GM23338 (cell line): ENCODE measurements at regions not wholly inside any gene's neighbourhood (a gene's known extent, or its start where the extent isn't known, plus 50 kb on each side); places are given as distances from the start of the nearest gene placed in this dataset.

ENCODE experiments used
- ATAC-seq: fragments of 200-7000 bp; cut with Tn5 transposase; 3 replicates; pipeline ENCODE4 v1.9.1; 2020
- DNase-seq: peaks from one replicate; pipeline ENCODE4 v3.0.0-alpha.2; 2015; ENCODE audit warnings: low spot score
- H2AFZ ChIP-seq: fragments of 200-600 bp; sonication (generic); 2 replicates; pipeline ENCODE4 v1.8.0; 2016; ENCODE audit warnings: antibody characterized with exemption, mild to moderate bottlenecking, moderate library complexity
- H3F3A ChIP-seq: fragments of 200-600 bp; sonication (generic); replicated peaks from 2 replicates; pipeline ENCODE4 v1.8.0; 2017; ENCODE audit warnings: antibody characterized with exemption, mixed run types, low read depth
- H3K27ac ChIP-seq: fragments of 200-600 bp; sonication (generic); 2 replicates; pipeline ENCODE4 v1.6.1; 2016; ENCODE audit warnings: low read depth
- H3K27me3 ChIP-seq: fragments of 200-600 bp; sonication (generic); 2 replicates; pipeline ENCODE4 v1.8.0; 2016; ENCODE audit warnings: mild to moderate bottlenecking, mixed run types, moderate library complexity; ENCODE audit not compliant: insufficient read depth
- H3K36me3 ChIP-seq: fragments of 200-600 bp; sonication (generic); 2 replicates; pipeline ENCODE4 v1.8.0; 2016; ENCODE audit warnings: mild to moderate bottlenecking; ENCODE audit not compliant: insufficient read depth
- H3K4me1 ChIP-seq: fragments of 200-600 bp; sonication (generic); 2 replicates; pipeline ENCODE4 v1.8.0; 2016; ENCODE audit warnings: mild to moderate bottlenecking, moderate library complexity; ENCODE audit not compliant: insufficient read depth
- H3K4me2 ChIP-seq: fragments of 200-600 bp; sonication (generic); 2 replicates; pipeline ENCODE4 v1.7.1; 2017; ENCODE audit warnings: mixed run types
- H3K4me3 ChIP-seq: fragments of 200-600 bp; sonication (generic); 2 replicates; pipeline ENCODE4 v1.6.1; 2016; ENCODE audit warnings: mixed run types
- H3K79me2 ChIP-seq: fragments of 200-600 bp; sonication (generic); replicated peaks from 2 replicates; pipeline ENCODE4 v1.8.0; 2017; ENCODE audit warnings: mild to moderate bottlenecking; ENCODE audit not compliant: insufficient read depth
- H3K9me2 ChIP-seq: fragments of 200-600 bp; sonication (generic); 2 replicates; pipeline ENCODE4 v1.8.0; 2017; ENCODE audit not compliant: insufficient read depth
- H4K20me1 ChIP-seq: fragments of 200-600 bp; sonication (generic); replicated peaks from 2 replicates; pipeline ENCODE4 v1.8.0; 2017; ENCODE audit warnings: mild to moderate bottlenecking; ENCODE audit not compliant: insufficient read depth
- H3K27ac Mint-ChIP-seq: 2 replicates; pipeline ENCODE4 v1.8.0; 2020; ENCODE audit warnings: inconsistent platforms, mild to moderate bottlenecking, moderate library complexity, mixed read lengths
- H3K27me3 Mint-ChIP-seq: 3 replicates; pipeline ENCODE4 v1.8.0; 2022; ENCODE audit warnings: low read depth, mild to moderate bottlenecking, moderate library complexity, mixed read lengths, inconsistent platforms; ENCODE audit not compliant: insufficient read depth, poor library complexity
- H3K36me3 Mint-ChIP-seq: 3 replicates; pipeline ENCODE4 v1.8.0; 2021; ENCODE audit warnings: low read depth, mild to moderate bottlenecking, inconsistent platforms, moderate library complexity, mixed read lengths
- H3K4me1 Mint-ChIP-seq: 3 replicates; pipeline ENCODE4 v1.8.0; 2020; ENCODE audit warnings: mild to moderate bottlenecking, inconsistent platforms, mixed read lengths
- H3K4me3 Mint-ChIP-seq: 3 replicates; pipeline ENCODE4 v1.8.0; 2021; ENCODE audit warnings: moderate library complexity, mild to moderate bottlenecking, inconsistent platforms, mixed read lengths
- H3K9me3 Mint-ChIP-seq: 3 replicates; pipeline ENCODE4 v1.8.0; 2020; ENCODE audit warnings: moderate library complexity, mild to moderate bottlenecking, inconsistent platforms, mixed read lengths
- CREB1 ChIP-seq: fragments of 250-450 bp; sonication (Bioruptor Pico); IDR thresholded peaks from 2 replicates; pipeline ENCODE4 v1.5.0; 2020; ENCODE audit warnings: low read depth, mild to moderate bottlenecking, moderate library complexity
- EZH2 ChIP-seq: fragments of 200-600 bp; sonication (generic); IDR thresholded peaks from one replicate; pipeline ENCODE4 v1.8.0; 2017; ENCODE audit warnings: antibody characterized with exemption, mild to moderate bottlenecking, low read depth; ENCODE audit not compliant: unreplicated experiment
- EZH2phosphoT487 ChIP-seq: fragments of 200-600 bp; sonication (generic); IDR thresholded peaks from one replicate; pipeline ENCODE4 v1.8.1; 2018; ENCODE audit warnings: antibody characterized with exemption; ENCODE audit not compliant: unreplicated experiment
- JUNB ChIP-seq: IDR thresholded peaks from one replicate; pipeline ENCODE4 v1.6.1; 2016; ENCODE audit warnings: antibody characterized with exemption; ENCODE audit not compliant: unreplicated experiment
- NANOG ChIP-seq: IDR thresholded peaks from 2 replicates; pipeline ENCODE4 v1.6.1; 2016; ENCODE audit warnings: antibody characterized with exemption, borderline replicate concordance
- POLR2AphosphoS5 ChIP-seq: IDR thresholded peaks from 2 replicates; pipeline ENCODE4 v1.6.1; 2016; ENCODE audit warnings: antibody characterized with exemption, low read depth
- STAT1 ChIP-seq: IDR thresholded peaks from one replicate; pipeline ENCODE4 v1.6.1; 2016; ENCODE audit warnings: antibody characterized with exemption; ENCODE audit not compliant: unreplicated experiment
- ZNF114 ChIP-seq: fragments of 250-450 bp; sonication (Bioruptor Pico); IDR thresholded peaks from 2 replicates; pipeline ENCODE4 v1.5.0; 2020; ENCODE audit warnings: mild to moderate bottlenecking, moderate library complexity
- TF ChIP-seq, protein P1 (sequence below): IDR thresholded peaks from 2 replicates; pipeline ENCODE4 v1.6.1; 2016; ENCODE audit warnings: antibody characterized with exemption
- TF ChIP-seq, protein P2 (sequence below), 2 experiments: fragments of 200-600 bp in 1 of 2; sonication (generic) in 1 of 2; conservative IDR thresholded peaks; 2 replicates each; pipeline versions ENCODE4 v1.5.1 to v1.6.1; 2016 to 2017; ENCODE audit warnings: antibody characterized with exemption in 2 of 2, low read depth in 2 of 2, mild to moderate bottlenecking in 2 of 2, moderate library complexity in 1 of 2
- TF ChIP-seq, protein P3 (sequence below): IDR thresholded peaks from one replicate; pipeline ENCODE4 v1.6.1; 2018; ENCODE audit warnings: antibody characterized with exemption; ENCODE audit not compliant: unreplicated experiment

- no peak overlapping the region for H3K27ac Mint-ChIP-seq
- H3K27me3 ChIP-seq: no peaks in the 10 kb centered on the region
- peaks cover 6% of the 10 kb centered on the region for H3K27me3 Mint-ChIP-seq
These were observed 54.8 kb upstream of the ZC3H15 start for GRCh38 chr2:186431306-186431705.

More at GRCh38 chr2:186431306-186431705, 54.8 kb upstream of the ZC3H15 start:
- Histone ChIP-seq H3K4me2 (no peak overlapping the region), H3K9me2 (peaks cover 13% of the 10 kb centered on the region), H3F3A (no peaks in the 10 kb centered on the region), H3K79me2 (no peaks in the 10 kb centered on the region), H2AFZ (no peak overlapping the region), H3K36me3 (no peaks in the 10 kb centered on the region), H3K4me1 (no peaks in the 10 kb centered on the region), H3K27ac (no peak overlapping the region), H4K20me1 (no peaks in the 10 kb centered on the region), H3K4me3 (no peak overlapping the region)
- no peak for DNase-seq
- H3K36me3 Mint-ChIP-seq: peaks cover 8% of the 10 kb centered on the region
- no peak for TF ChIP-seq POLR2AphosphoS5
- TF ChIP-seq, protein P1, sequence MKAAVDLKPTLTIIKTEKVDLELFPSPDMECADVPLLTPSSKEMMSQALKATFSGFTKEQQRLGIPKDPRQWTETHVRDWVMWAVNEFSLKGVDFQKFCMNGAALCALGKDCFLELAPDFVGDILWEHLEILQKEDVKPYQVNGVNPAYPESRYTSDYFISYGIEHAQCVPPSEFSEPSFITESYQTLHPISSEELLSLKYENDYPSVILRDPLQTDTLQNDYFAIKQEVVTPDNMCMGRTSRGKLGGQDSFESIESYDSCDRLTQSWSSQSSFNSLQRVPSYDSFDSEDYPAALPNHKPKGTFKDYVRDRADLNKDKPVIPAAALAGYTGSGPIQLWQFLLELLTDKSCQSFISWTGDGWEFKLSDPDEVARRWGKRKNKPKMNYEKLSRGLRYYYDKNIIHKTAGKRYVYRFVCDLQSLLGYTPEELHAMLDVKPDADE: no peak
- TF ChIP-seq ZNF114 (CRISPR knock-in tag): no peak
- TF ChIP-seq, protein P2, sequence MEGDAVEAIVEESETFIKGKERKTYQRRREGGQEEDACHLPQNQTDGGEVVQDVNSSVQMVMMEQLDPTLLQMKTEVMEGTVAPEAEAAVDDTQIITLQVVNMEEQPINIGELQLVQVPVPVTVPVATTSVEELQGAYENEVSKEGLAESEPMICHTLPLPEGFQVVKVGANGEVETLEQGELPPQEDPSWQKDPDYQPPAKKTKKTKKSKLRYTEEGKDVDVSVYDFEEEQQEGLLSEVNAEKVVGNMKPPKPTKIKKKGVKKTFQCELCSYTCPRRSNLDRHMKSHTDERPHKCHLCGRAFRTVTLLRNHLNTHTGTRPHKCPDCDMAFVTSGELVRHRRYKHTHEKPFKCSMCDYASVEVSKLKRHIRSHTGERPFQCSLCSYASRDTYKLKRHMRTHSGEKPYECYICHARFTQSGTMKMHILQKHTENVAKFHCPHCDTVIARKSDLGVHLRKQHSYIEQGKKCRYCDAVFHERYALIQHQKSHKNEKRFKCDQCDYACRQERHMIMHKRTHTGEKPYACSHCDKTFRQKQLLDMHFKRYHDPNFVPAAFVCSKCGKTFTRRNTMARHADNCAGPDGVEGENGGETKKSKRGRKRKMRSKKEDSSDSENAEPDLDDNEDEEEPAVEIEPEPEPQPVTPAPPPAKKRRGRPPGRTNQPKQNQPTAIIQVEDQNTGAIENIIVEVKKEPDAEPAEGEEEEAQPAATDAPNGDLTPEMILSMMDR (conservative IDR thresholded peaks at IDR 0.05; ENCODE audit: low read depth in 2 of 2): no peak
- no peak for TF ChIP-seq STAT1
- no peak for TF ChIP-seq NANOG
- TF ChIP-seq CREB1 (CRISPR knock-in tag): no peak
- TF ChIP-seq EZH2: no peak
- no peak for TF ChIP-seq EZH2phosphoT487
- no peak for TF ChIP-seq JUNB
- TF ChIP-seq, protein P3, sequence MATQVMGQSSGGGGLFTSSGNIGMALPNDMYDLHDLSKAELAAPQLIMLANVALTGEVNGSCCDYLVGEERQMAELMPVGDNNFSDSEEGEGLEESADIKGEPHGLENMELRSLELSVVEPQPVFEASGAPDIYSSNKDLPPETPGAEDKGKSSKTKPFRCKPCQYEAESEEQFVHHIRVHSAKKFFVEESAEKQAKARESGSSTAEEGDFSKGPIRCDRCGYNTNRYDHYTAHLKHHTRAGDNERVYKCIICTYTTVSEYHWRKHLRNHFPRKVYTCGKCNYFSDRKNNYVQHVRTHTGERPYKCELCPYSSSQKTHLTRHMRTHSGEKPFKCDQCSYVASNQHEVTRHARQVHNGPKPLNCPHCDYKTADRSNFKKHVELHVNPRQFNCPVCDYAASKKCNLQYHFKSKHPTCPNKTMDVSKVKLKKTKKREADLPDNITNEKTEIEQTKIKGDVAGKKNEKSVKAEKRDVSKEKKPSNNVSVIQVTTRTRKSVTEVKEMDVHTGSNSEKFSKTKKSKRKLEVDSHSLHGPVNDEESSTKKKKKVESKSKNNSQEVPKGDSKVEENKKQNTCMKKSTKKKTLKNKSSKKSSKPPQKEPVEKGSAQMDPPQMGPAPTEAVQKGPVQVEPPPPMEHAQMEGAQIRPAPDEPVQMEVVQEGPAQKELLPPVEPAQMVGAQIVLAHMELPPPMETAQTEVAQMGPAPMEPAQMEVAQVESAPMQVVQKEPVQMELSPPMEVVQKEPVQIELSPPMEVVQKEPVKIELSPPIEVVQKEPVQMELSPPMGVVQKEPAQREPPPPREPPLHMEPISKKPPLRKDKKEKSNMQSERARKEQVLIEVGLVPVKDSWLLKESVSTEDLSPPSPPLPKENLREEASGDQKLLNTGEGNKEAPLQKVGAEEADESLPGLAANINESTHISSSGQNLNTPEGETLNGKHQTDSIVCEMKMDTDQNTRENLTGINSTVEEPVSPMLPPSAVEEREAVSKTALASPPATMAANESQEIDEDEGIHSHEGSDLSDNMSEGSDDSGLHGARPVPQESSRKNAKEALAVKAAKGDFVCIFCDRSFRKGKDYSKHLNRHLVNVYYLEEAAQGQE: no peak
- no peak for ATAC-seq
- no peaks in the 10 kb centered on the region; the same call in 2 of the 3 replicates for H3K9me3 Mint-ChIP-seq
- no peak overlapping the region for H3K4me3 Mint-ChIP-seq
- H3K4me1 Mint-ChIP-seq: no peaks in the 10 kb centered on the region
